GM19240 (cell line): ENCODE measurements at regions not wholly inside any gene's neighbourhood (a gene's known extent, or its start where the extent isn't known, plus 50 kb on each side); places are given as distances from the start of the nearest gene placed in this dataset.
"Not testable (repeated sequence)": the region's sequence is repeated elsewhere in the genome, so short reads cannot be mapped to it uniquely, and the experiment has no call there.

Experiments
- DNase-seq: peaks from one replicate; pipeline ENCODE4 v3.0.0; 2011; ENCODE audit warnings: low spot score; ENCODE audit not compliant: insufficient read length

DNA sequence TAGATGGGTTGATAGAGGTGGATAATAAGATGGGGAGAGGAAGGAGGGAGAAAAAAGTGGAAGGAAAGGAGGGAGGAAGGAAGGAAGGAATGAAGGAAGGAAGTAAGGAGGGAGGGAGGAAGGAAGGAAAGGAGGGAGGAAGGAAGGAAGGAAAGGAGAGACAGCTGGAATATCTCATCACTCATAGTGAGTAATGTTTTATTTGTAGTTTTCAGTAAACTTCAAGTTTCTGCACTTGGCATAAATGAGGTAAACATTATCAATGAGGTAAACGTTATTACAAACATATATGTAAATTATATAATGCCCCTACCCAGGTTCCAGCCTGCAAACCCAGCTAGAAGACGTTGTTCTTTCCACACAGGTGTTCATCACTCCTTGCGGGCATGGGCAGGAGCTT lies 89.8 kb upstream of the XYLT1 start:
- no peak for DNase-seq

DNA sequence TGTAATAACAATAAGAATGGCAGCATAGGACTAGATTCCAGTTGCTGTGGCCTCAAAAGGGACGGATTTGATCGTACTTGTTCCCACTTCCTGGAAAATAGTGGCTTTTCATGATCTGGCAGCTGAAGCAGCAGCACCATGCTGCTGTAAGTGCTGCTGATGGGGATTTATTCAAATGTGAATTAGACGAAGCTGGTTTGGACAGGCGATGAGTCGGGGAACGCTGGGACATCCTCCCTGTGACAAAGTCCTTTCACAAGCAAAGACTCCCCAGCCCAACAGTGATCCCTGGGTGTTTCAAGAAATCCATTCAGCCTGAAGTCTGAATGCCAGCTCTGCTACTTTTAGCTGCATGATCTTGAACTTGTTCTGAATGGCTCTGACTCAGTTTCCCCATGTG lies 88.6 kb upstream of the XYLT1 start:
- no peak for DNase-seq

DNA sequence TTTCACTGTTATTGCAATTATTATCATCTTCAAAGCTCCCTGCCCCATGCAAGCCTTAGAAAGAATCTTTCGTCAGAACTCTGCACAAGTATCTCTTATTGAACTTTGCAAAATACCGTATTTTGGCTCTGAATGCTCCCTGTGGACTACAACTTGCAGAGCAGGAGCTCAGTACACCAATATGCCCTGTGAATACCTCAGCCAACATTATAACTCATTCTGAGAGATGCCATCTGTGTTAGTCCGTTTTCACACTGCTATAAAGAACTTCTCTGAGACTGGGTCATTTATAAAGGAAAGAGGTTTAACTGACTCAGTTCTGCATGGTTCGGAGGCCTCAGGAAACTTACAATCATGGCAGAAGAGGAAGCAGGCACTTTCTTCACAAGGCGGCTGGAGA lies 87.2 kb upstream of the XYLT1 start:
- DNase-seq: no peak

DNA sequence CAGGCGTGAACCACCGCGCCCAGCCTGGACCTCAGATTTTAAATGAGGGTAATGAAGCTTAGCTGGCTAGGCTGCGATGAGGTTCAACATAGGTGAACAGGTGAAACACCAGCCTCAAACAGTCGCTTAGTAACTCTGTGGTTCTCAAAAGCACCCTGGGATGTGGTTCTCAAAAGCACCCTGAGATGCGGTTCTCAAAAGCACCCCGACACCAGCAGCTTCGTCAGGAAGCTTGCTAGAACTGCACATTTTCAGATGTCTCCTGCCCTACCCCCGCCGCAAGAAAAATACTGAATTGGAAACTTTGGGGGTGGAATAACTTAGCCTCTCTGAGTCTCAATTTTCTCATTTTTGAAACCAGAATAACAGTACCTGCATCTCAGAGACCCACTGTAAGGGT lies 86.7 kb upstream of the XYLT1 start:
- DNase-seq: no peak

DNA sequence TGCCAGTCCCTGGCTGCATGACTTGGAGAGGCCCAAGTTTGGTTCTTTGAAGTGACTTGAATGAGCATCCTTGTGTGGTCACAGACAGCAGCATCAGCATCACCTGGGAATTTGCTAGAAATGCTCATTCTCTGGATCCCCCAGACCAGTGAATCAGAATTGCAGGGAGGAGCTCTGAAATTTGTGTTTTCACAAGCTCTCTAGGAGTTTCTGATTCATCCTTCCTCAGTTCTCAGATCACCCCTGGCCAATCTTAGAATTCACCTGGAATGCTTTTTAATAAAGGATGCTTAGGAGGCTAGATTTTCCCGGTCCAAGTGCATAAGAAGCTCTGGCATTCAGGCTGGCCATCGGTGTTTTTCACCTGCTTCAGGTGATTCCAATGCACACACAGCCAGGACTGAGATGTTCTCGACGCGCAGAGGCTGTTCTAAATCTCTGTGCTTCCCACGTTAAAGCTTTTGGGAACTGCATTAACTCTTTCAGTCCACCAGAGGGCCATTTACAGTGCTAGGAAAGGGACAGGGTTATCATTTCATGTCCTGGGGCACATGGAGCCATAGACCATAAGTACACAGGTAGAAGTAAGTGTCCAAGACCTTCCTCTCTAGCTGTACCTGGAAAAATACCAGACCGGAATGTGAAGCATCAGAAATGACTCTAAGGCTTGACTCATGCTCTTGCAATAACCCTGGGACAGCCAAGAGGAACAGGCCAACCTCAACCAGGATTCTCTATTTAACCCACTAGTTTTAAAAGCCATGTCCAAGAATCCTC lies 85.7 kb upstream of the XYLT1 start:
- no peak for DNase-seq

DNA sequence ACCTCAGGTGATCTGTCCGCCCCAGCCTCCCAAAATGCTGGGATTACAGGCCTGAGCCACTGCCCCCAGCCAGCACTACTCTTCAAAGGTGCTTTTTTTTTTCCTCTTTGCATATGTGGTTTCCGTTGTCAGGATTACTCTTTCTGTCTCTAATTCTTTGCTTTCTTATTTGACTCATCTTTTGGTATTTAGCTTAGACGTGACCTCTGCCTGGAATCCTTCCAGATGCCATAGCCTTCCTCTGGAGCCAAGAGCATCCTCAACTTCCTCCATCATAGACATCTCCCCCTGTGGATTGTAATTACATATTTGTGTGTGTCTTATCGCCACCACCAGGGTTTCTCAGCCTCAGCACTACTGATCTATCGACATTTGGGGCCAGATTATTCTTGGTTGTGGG lies 84.4 kb upstream of the XYLT1 start:
- DNase-seq: no peak

DNA sequence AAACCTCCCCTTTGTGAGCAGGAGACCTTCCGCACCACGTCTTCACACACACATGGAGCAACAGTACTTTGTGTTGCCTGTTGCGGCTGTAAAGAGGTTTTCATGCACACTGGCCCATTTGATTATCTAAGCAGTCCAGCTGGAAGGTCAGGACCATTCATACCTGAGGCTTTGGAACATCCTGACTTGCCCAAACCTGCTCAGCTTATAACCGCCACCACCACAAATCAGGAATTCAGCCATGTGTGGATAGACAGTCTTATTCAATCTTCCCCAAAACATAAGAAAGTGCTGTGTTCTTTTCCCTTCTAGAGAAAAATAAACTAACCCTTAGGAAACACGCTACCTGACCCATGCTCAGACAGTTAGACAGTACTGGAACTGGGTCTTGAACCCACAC lies 81.6 kb upstream of the XYLT1 start:
- no peak for DNase-seq

DNA sequence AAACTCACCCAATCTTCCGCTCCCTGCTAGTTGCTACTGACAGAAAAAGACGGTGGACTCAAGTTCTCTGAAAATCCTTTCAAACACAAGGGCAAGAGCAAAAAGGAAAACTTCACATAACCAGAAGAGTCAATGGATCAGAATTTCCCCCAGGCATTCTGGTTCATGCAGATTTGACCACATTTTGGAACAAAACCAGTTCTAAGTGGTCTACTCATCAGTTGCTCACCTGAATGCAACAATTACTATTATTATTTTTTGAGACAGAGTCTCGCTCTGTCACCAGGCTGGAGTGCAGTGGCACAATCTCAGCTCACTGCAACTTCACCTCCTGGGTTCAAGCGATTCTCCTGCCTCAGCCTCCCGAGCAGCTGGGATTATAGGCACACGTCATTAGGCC lies 80.9 kb upstream of the XYLT1 start:
- not testable (repeated sequence) for DNase-seq

DNA sequence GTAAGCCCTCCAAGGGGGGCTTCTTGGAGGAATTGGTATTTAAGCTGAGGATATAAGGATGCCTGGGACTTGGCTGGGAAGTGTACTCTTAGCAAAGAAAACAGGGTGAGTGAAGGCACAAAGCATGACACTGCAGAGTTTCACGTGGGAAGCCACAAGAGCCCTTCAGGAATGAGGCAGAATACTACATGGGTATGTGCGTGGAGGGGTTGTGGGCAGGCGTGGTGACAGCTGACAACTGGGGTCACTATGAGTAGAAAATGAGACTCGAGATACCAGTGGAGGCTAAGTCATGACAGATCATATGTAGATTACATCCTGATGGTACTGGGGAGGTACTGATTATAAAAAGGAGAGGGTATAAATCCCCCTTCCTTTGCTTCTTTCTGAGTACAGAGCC lies 78.1 kb upstream of the XYLT1 start:
- DNase-seq: no peak

DNA sequence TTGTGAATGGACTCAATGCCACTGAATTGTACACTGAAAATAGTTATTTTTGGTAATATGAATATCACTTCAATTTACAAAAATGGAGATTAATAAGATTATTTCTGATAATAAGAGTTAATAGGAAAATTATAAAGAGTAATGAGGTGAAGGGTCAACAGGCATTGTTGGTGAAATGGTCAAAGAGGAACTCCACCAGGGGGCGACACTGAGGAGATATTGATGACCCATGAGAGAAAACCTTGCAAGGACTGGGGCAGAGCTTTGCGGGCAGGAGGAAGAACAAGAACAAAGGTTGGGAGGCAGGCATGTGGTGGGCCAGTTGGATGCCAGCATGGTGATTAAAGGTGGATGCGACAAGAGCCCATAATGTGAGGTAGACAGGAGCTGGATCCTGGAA lies 74.0 kb upstream of the XYLT1 start:
- DNase-seq: no peak

DNA sequence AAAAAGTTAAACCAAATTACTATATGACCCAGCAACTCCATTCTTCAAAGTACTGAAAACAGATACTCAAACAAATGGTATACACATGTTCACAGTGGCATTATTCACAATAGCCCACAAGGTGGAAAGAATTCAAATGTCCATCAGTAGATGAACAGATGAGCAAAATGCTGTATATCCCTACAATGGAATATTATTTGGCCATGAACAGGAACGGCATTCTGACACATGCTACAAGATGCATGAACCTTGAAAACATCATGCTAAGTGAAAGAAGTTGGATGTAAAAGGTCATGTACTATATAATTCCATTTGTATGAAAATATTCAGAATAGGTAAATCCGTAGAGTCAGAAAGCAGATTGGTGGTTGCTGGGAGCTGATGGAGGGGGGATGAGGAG lies 73.5 kb upstream of the XYLT1 start:
- no peak for DNase-seq

DNA sequence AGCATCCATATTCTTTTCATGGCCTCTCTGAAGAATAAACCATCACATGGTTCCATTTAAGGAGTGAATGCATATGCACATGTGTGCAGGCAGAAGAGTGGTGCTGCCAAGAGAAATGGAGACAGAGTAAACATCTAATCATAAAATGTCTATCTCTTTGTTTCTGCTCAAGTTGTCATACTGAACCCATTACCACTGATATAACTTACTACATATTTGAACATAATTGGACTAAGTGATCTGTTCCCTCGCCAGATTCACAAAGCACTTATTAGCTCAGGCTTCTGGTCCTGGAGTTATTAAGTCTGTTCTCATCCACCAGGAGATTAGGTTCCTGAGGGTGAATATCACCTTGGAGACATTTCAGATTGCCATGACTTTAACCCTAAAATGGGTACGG lies 72.3 kb upstream of the XYLT1 start:
- no peak for DNase-seq

DNA sequence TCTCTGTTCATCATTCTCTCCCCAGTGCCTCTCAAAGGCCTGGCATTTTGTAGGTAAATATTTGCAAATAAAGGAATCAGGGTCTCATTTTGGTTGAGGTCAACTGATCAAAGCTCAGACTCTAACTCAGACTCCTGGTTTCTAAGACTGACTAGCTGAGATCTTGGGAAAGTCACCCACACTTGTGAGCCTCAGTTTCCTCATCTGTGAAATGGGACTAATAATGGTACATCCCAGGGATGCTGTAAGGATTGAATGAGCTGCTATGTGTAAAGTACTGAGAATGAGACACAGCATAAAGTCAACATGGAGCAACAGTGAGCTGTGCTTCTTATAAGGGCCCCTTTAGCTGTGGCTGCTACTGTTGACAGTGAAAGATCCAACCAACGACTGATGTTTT lies 70.6 kb upstream of the XYLT1 start:
- no peak for DNase-seq

DNA sequence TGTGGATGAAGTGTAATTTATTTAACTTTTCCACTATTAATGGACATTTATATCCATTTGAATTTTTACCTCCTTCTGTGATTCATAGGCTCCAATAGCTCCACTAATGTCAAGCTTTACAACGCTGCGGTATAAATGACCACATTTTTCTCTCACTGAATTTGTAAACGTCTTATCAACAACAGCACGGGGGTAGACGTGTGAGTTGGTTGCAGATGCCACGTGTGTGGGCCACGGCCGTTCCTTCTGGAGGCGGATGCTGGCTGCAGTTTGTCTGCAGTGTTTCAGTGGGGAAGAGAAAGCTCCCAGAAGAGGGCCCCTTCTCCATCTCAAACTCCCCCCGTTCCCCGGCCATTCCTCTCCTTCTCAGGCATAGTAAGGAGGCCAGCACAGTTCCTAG lies 68.2 kb upstream of the XYLT1 start:
- DNase-seq: no peak

DNA sequence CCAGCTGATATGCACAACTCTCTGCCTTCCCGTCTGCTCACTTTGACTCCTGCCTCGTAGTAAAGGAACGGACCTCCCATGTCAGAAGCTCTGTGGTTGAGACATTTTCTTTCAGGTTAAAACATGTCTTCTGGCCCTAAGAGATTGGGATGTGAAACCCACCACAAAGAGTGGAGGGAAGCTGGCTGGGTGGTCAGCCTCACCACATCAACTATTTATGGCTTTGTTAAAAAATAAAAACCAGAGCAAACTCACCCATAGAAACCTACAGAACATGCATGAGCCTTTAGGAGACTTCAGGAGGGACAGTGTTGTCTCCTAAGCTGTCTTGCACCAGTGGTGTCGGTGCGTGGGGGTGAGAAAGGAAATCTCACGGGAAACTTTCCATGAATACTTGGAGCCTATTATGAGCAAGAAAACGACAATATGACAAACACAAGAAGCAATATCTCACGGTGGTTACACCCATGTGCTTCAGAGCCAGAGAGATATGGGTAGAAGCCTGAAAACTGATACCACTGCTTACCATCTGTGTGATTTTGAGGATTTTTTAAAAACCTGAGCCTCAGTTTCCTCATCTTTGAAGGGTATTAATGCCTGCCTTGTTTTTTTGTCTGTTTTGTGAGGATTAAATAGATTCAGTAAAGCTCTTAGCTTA lies 61.7 kb upstream of the XYLT1 start:
- DNase-seq: no peak

DNA sequence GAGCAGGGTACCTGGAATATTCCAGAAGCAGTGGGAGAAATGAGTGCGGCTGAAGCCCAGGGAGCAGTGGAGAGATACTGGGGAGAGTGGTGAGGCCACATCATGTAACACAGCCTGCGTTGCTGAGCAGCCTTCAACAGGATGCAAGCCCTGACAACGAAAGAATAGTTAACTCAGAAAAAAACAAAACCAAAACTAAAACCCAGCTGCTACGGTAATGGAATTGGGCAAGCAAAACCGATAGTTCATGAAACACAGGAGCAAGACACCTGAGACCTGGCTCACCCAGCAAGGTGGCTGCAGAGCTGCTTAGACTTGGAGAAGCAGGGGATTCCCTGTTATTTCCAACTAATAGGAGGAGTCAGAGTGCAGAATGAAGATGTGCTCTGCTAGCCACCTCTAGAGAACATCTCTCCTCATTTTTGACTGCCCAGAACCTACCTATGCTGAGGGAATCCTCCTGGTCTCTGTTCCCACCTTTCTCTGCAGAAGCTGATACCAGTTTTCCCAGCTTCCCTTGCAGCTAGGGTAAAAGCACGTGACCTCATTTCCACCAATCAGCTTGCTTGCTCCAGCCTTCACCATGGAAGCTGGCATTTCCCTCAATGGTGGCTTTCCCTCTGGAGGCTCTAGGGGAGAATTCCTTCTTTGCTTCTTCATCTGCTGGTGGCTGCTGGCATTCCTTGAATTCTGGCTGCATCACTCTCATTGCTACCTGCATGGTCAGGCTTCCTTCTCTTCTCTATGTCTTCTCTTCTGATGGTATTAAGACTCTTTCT lies 59.4 kb upstream of the XYLT1 start:
- peak; percentile 54 for DNase-seq

DNA sequence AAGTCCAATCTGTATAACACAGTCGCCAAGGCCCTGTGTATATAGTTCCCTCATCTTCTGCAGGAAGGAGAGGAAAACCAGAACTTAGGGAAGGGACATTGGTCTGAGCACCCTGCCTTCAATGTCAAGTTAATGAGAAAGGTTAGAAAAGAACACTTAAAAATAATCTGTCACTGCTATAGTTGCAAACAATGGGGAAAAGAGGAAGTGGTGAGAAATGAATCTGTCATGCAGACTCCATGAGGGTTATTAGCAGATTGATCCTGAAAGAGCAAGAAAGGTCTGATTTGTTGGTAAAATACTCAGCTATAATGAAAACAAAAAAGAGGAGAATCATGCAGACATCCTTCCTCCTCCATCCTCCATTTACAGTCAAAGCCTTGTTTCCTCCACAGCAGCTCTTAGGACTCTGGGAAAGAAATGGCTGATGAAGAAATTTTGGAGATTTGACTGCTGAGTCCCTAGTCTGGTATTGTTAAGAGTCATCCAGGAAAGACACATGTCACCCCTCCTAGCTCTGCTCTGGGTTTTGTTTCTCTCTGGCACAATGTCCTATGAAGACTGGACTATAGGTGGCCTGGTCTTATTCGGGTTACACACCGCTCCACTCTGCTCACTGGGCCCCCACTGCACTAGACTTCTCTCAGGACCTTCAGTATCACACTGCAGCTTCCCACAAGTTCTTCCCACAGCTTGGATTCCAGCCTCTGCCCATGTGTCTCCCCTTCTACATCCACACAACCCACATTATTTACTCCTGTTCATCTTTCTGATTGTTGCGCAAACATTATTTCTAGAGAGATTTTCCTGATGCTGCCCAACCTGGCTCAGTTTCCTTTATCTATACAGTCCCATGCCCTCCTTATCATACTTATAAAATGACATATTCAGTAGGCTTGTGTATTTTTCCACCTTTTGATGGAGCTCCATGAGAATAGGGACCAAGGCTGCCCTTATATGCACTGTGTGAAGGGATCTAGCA lies 56.5 kb upstream of the XYLT1 start:
- no peak for DNase-seq

DNA sequence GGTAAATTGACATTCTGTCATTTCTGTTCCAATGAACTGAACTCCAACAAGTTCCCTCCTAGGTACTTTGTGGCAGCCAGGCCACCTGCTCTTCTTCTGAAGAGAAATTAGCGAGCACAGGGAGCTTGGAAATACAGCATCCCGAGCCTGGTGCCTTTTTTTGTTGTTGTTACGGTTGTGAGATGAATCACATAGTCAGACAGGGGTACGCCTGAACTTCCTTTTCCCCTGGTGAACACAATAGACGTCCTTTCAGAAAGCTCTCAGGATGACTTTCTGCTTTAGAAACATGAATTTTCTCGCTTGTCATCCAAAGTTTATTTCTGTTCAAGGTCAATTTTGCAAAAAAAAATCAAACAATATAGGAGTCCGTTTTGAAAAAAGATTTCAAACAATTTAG lies 53.9 kb upstream of the XYLT1 start:
- DNase-seq: no peak

DNA sequence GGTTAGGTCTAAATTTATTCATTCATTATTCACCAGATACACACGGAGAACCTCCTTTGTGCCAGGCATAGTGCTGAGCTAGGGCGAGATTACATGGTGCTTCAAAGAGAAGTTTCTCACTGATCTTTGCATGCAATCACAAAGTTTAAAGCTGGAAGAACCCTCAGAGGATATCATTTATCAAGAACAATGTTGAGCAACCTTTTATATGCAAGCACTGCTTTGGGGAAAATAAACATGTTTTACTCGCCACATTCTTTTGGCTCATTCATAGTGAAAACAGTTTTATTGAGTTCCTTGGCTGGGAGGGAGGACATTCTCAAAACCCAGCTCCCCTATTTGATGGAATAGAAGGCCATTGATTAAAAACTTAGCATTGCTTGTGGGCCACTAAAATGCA lies 49.8 kb upstream of the XYLT1 start:
- DNase-seq: no peak
